Dedifferentiated amniotic fluid mesenchymal stem cell (primary cell): ENCODE measurements at regions not wholly inside any gene's neighbourhood (a gene's known extent, or its start where the extent isn't known, plus 50 kb on each side); places are given as distances from the start of the nearest gene placed in this dataset.

ENCODE experiments used
- DNase-seq: peaks from one replicate; pipeline ENCODE4 v3.0.0-alpha.2; 2016; ENCODE audit errors: extremely low spot score

- peak; percentile 56 for DNase-seq
Observed at GRCh38 chr11:95322539-95322938, 91.5 kb upstream of the SESN3 start.

- peak; percentile 40 for DNase-seq
Observed at GRCh38 chr11:95318498-95318897, 87.5 kb upstream of the SESN3 start.

GRCh38 chr11:95308512-95309035 lies 77.6 kb upstream of the SESN3 start:
- DNase-seq, result no peak

- DNase-seq, result no peak
Observed at GRCh38 chr11:95307286-95307685, 76.3 kb upstream of the SESN3 start.

- DNase-seq, result no peak
Observed at GRCh38 chr11:95306801-95307200, 75.8 kb upstream of the SESN3 start.

- no peak for DNase-seq
Observed at GRCh38 chr11:95306123-95306522, 75.1 kb upstream of the SESN3 start.

GRCh38 chr11:95305705-95306104 lies 74.7 kb upstream of the SESN3 start:
- no peak for DNase-seq

- no peak for DNase-seq
Observed at GRCh38 chr11:95304777-95305176, 73.8 kb upstream of the SESN3 start.

- DNase-seq, result no peak
Observed at GRCh38 chr11:95302211-95302610, 71.2 kb upstream of the SESN3 start.

- no peak for DNase-seq
Observed at GRCh38 chr11:95301474-95301873, 70.5 kb upstream of the SESN3 start.

GRCh38 chr11:95299078-95299679 lies 68.2 kb upstream of the SESN3 start:
- no peak for DNase-seq

GRCh38 chr11:95297680-95298452 lies 66.9 kb upstream of the SESN3 start:
- DNase-seq, result no peak

- DNase-seq, result no peak
Observed at GRCh38 chr11:95296621-95297025, 65.6 kb upstream of the SESN3 start.

- DNase-seq, result no peak
Observed at GRCh38 chr11:95296165-95296564, 65.2 kb upstream of the SESN3 start.

GRCh38 chr11:95295382-95296149 lies 64.6 kb upstream of the SESN3 start:
- DNase-seq, result no peak

GRCh38 chr11:95294701-95295100 lies 63.7 kb upstream of the SESN3 start:
- no peak for DNase-seq

GRCh38 chr11:95293116-95293515 lies 62.1 kb upstream of the SESN3 start:
- DNase-seq, result no peak

- DNase-seq, result no peak
Observed at GRCh38 chr11:95291946-95292345, 60.9 kb upstream of the SESN3 start.

GRCh38 chr11:95289378-95290101 lies 58.5 kb upstream of the SESN3 start:
- DNase-seq, result no peak

GRCh38 chr11:95284057-95285052 lies 53.4 kb upstream of the SESN3 start:
- no peak for DNase-seq

GRCh38 chr11:95283650-95284049 lies 52.6 kb upstream of the SESN3 start:
- DNase-seq, result no peak
